Mesendoderm (in vitro differentiated cells): ENCODE measurements at regions not wholly inside any gene's neighbourhood (a gene's known extent, or its start where the extent isn't known, plus 50 kb on each side); places are given as distances from the start of the nearest gene placed in this dataset.

Experiments used
- DNase-seq: peaks from one replicate; pipeline ENCODE4 v3.0.0; 2013
- H2AK5ac ChIP-seq: 2 replicates; pipeline ENCODE4 v1.6.1; 2013; ENCODE audit warnings: low read length, inconsistent platforms
- H2BK120ac ChIP-seq: 2 replicates; pipeline ENCODE4 v1.6.1; 2013; ENCODE audit warnings: low read depth, mild to moderate bottlenecking, low read length, moderate library complexity, mixed read lengths
- H2BK15ac ChIP-seq: replicated peaks from 2 replicates; pipeline ENCODE4 v1.6.1; 2013; ENCODE audit warnings: low read depth, mild to moderate bottlenecking, moderate library complexity
- H2BK5ac ChIP-seq: 2 replicates; pipeline ENCODE4 v1.6.1; 2013; ENCODE audit warnings: low read length, inconsistent platforms
- H3K18ac ChIP-seq: 2 replicates; pipeline ENCODE4 v1.6.1; 2013; ENCODE audit warnings: mild to moderate bottlenecking, low read length, mixed read lengths
- H3K23ac ChIP-seq: one replicate; pipeline ENCODE4 v1.6.1; 2013; ENCODE audit warnings: low read length
- H3K27ac ChIP-seq: 2 replicates; pipeline ENCODE4 v1.5.1; 2013; ENCODE audit warnings: low read depth, mild to moderate bottlenecking, inconsistent platforms, low read length, moderate library complexity
- H3K27me3 ChIP-seq: 2 replicates; pipeline ENCODE4 v1.6.1; 2013; ENCODE audit warnings: low read length, control low read depth, mild to moderate bottlenecking, inconsistent platforms; ENCODE audit not compliant: insufficient read depth, poor library complexity
- H3K36me3 ChIP-seq: 2 replicates; pipeline ENCODE4 v1.6.1; 2013; ENCODE audit warnings: low read length, inconsistent platforms; ENCODE audit not compliant: control insufficient read depth, insufficient read depth
- H3K4ac ChIP-seq: one replicate; pipeline ENCODE4 v1.6.1; 2013; ENCODE audit warnings: low read depth, mild to moderate bottlenecking, low read length, moderate library complexity
- H3K4me1 ChIP-seq: 2 replicates; pipeline ENCODE4 v1.6.1; 2013; ENCODE audit warnings: low read depth, low read length, inconsistent platforms; ENCODE audit not compliant: control insufficient read depth
- H3K4me2 ChIP-seq: 2 replicates; pipeline ENCODE4 v1.6.1; 2013; ENCODE audit warnings: low read length
- H3K4me3 ChIP-seq: 2 replicates; pipeline ENCODE4 v1.5.1; 2013; ENCODE audit warnings: mild to moderate bottlenecking, low read length
- H3K56ac ChIP-seq: one replicate; pipeline ENCODE4 v1.6.1; 2013; ENCODE audit warnings: low read length
- H3K79me1 ChIP-seq: 2 replicates; pipeline ENCODE4 v1.6.1; 2013; ENCODE audit warnings: low read length, inconsistent platforms
- H3K79me2 ChIP-seq: 2 replicates; pipeline ENCODE4 v1.6.1; 2013; ENCODE audit warnings: mild to moderate bottlenecking, low read length; ENCODE audit not compliant: control insufficient read depth, insufficient read depth
- H3K9ac ChIP-seq: 2 replicates; pipeline ENCODE4 v1.6.1; 2013; ENCODE audit warnings: low read length, inconsistent platforms
- H4K5ac ChIP-seq: one replicate; pipeline ENCODE4 v1.6.1; 2013; ENCODE audit warnings: low read length
- H4K8ac ChIP-seq: one replicate; pipeline ENCODE4 v1.6.1; 2013; ENCODE audit warnings: low read depth, mild to moderate bottlenecking, control low read depth, low read length, moderate library complexity
- WGBS: extraction: QIAGEN DNeasy Blood & Tissue Kit; methylation state at CpG from one replicate; pipeline ENCODE4 v1.1.7; 2013; ENCODE audit warnings: low lambda C conversion rate, missing lambda C conversion rate; ENCODE audit not compliant: insufficient coverage; ENCODE audit errors: extremely low coverage; 5-methylcytosine and 5-hydroxymethylcytosine counted together

GRCh38 chr9:10925896-10926295 lies 313.1 kb upstream of the PTPRD start:
- Histone ChIP-seq H3K23ac (no peak overlapping the region), H3K18ac (no peak overlapping the region), H3K79me1 (no peaks in the 10 kb centered on the region), H3K4ac (no peak overlapping the region), H4K5ac (no peak overlapping the region), H3K4me2 (no peak overlapping the region), H3K9ac (no peak overlapping the region), H3K36me3 (no peaks in the 10 kb centered on the region), H2BK15ac (no peak overlapping the region), H3K56ac (no peak overlapping the region), H3K4me1 (peaks cover 3% of the 10 kb centered on the region), H4K8ac (no peak overlapping the region), H2AK5ac (no peak overlapping the region), H3K27ac (no peak overlapping the region), H3K4me3 (no peak overlapping the region), H3K79me2 (no peaks in the 10 kb centered on the region), H2BK120ac (no peak overlapping the region), H2BK5ac (no peak overlapping the region), H3K27me3 (no peaks in the 10 kb centered on the region)
- no peak for DNase-seq
- 100% methylated on average over 1 of the region's 4 CpGs for WGBS

GRCh38 chr9:10928372-10928771 lies 315.6 kb upstream of the PTPRD start:
- no peaks in the 10 kb centered on the region for H3K79me1 ChIP-seq
- WGBS = no CpG with 5 or more reads among the region's 2 CpGs
- H3K4me3 ChIP-seq = no peak overlapping the region
- H3K4ac ChIP-seq = no peak overlapping the region
- H4K5ac ChIP-seq = no peak overlapping the region
- no peak overlapping the region for H2BK15ac ChIP-seq
- no peak overlapping the region for H3K27ac ChIP-seq
- no peak overlapping the region for H3K4me2 ChIP-seq
- H4K8ac ChIP-seq = no peak overlapping the region
- H3K18ac ChIP-seq = no peak overlapping the region
- H2BK5ac ChIP-seq = no peak overlapping the region
- no peaks in the 10 kb centered on the region for H3K4me1 ChIP-seq
- no peak overlapping the region for H3K9ac ChIP-seq
- no peak overlapping the region for H3K23ac ChIP-seq
- no peak for DNase-seq
- H2BK120ac ChIP-seq = no peak overlapping the region
- no peak overlapping the region for H3K56ac ChIP-seq
- no peak overlapping the region for H2AK5ac ChIP-seq
- no peaks in the 10 kb centered on the region for H3K27me3 ChIP-seq
- H3K79me2 ChIP-seq = no peaks in the 10 kb centered on the region
- H3K36me3 ChIP-seq = no peaks in the 10 kb centered on the region

GRCh38 chr9:10930081-10930480 lies 317.3 kb upstream of the PTPRD start:
- Histone ChIP-seq H3K4ac (no peak overlapping the region), H3K23ac (no peak overlapping the region), H2AK5ac (no peak overlapping the region), H2BK15ac (no peak overlapping the region), H2BK120ac (no peak overlapping the region), H4K8ac (no peak overlapping the region), H3K56ac (no peak overlapping the region), H3K36me3 (no peaks in the 10 kb centered on the region), H3K18ac (no peak overlapping the region), H3K27ac (no peak overlapping the region), H2BK5ac (no peak overlapping the region), H3K4me2 (no peak overlapping the region), H3K4me1 (no peaks in the 10 kb centered on the region), H3K4me3 (no peak overlapping the region), H3K27me3 (no peaks in the 10 kb centered on the region), H3K9ac (no peak overlapping the region), H3K79me1 (no peaks in the 10 kb centered on the region), H3K79me2 (no peaks in the 10 kb centered on the region), H4K5ac (no peak overlapping the region)
- DNase-seq = no peak
- no CpG with 5 or more reads among the region's 2 CpGs for WGBS

- Histone ChIP-seq H3K27ac (no peak overlapping the region), H3K4me2 (no peak overlapping the region), H4K5ac (no peak overlapping the region), H3K36me3 (no peaks in the 10 kb centered on the region), H2AK5ac (no peak overlapping the region), H3K4ac (no peak overlapping the region), H3K23ac (no peak overlapping the region), H3K79me2 (no peaks in the 10 kb centered on the region), H2BK120ac (no peak overlapping the region), H2BK15ac (no peak overlapping the region), H3K27me3 (no peaks in the 10 kb centered on the region), H3K4me3 (no peak overlapping the region), H3K18ac (no peak overlapping the region), H2BK5ac (no peak overlapping the region), H3K9ac (no peak overlapping the region), H3K79me1 (no peaks in the 10 kb centered on the region), H4K8ac (no peak overlapping the region), H3K4me1 (no peaks in the 10 kb centered on the region), H3K56ac (no peak overlapping the region)
- no peak for DNase-seq
- no CpG with 5 or more reads among the region's 26 CpGs for WGBS
Observed at GRCh38 chr9:10946676-10947410, 334.0 kb upstream of the PTPRD start.

- Histone ChIP-seq H3K4me2 (no peak overlapping the region), H3K56ac (no peak overlapping the region)
Observed at GRCh38 chr9:10957878-10958277, 345.1 kb upstream of the PTPRD start.

GRCh38 chr9:10961883-10962282 lies 349.1 kb upstream of the PTPRD start:
- H3K27me3 ChIP-seq = no peaks in the 10 kb centered on the region
- no peak overlapping the region for H4K5ac ChIP-seq
- H2BK5ac ChIP-seq = no peak overlapping the region
- DNase-seq = no peak
- no peak overlapping the region for H3K27ac ChIP-seq
- H3K4me1 ChIP-seq = no peaks in the 10 kb centered on the region
- no peak overlapping the region for H2AK5ac ChIP-seq
- H3K79me1 ChIP-seq = no peaks in the 10 kb centered on the region
- H3K23ac ChIP-seq = no peak overlapping the region
- no peak overlapping the region for H2BK120ac ChIP-seq
- no peak overlapping the region for H4K8ac ChIP-seq
- H3K18ac ChIP-seq = no peak overlapping the region
- H3K79me2 ChIP-seq = no peaks in the 10 kb centered on the region
- WGBS = no CpG with 5 or more reads among the region's 4 CpGs
- H3K4me2 ChIP-seq = no peak overlapping the region
- H3K4me3 ChIP-seq = no peak overlapping the region
- no peak overlapping the region for H3K9ac ChIP-seq
- no peak overlapping the region for H2BK15ac ChIP-seq
- no peak overlapping the region for H3K4ac ChIP-seq
- H3K56ac ChIP-seq = no peak overlapping the region
- H3K36me3 ChIP-seq = no peaks in the 10 kb centered on the region

More at GRCh38 chr9:10957878-10958277, 345.1 kb upstream of the PTPRD start:
- no peak overlapping the region for H3K18ac ChIP-seq
- H2BK5ac ChIP-seq = no peak overlapping the region
- no peak overlapping the region for H2AK5ac ChIP-seq
- DNase-seq = no peak
- H2BK15ac ChIP-seq = no peak overlapping the region
- no peak overlapping the region for H3K27ac ChIP-seq
- H3K4me1 ChIP-seq = no peaks in the 10 kb centered on the region
- H3K4me3 ChIP-seq = no peak overlapping the region
- no peak overlapping the region for H4K8ac ChIP-seq
- H3K79me2 ChIP-seq = no peaks in the 10 kb centered on the region
- no peaks in the 10 kb centered on the region for H3K36me3 ChIP-seq
- no peak overlapping the region for H4K5ac ChIP-seq
- H3K79me1 ChIP-seq = no peaks in the 10 kb centered on the region
- H3K23ac ChIP-seq = no peak overlapping the region
- no peak overlapping the region for H3K9ac ChIP-seq
- no peaks in the 10 kb centered on the region for H3K27me3 ChIP-seq
- no peak overlapping the region for H2BK120ac ChIP-seq
- H3K4ac ChIP-seq = no peak overlapping the region
